ENCODE measurements at regions not wholly inside any gene's neighbourhood (a gene's known extent, or its start where the extent isn't known, plus 50 kb on each side); places are given as distances from the start of the nearest gene placed in this dataset.

- TF ChIP-seq, protein P1, sequence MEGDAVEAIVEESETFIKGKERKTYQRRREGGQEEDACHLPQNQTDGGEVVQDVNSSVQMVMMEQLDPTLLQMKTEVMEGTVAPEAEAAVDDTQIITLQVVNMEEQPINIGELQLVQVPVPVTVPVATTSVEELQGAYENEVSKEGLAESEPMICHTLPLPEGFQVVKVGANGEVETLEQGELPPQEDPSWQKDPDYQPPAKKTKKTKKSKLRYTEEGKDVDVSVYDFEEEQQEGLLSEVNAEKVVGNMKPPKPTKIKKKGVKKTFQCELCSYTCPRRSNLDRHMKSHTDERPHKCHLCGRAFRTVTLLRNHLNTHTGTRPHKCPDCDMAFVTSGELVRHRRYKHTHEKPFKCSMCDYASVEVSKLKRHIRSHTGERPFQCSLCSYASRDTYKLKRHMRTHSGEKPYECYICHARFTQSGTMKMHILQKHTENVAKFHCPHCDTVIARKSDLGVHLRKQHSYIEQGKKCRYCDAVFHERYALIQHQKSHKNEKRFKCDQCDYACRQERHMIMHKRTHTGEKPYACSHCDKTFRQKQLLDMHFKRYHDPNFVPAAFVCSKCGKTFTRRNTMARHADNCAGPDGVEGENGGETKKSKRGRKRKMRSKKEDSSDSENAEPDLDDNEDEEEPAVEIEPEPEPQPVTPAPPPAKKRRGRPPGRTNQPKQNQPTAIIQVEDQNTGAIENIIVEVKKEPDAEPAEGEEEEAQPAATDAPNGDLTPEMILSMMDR (IDR thresholded peaks at IDR 0.05; ENCODE audit: extremely low read depth in 1 of 2, insufficient read depth in 1 of 2, low read depth in 1 of 2, low read length in 2 of 2): no peak
- TF ChIP-seq GATA2 (IDR thresholded peaks at IDR 0.05; ENCODE audit: insufficient read depth, insufficient read length, low read depth, low read length): no peak
- no peak for TF ChIP-seq POLR2AphosphoS5 (IDR thresholded peaks at IDR 0.05; ENCODE audit: insufficient read depth, low read depth, low read length)
- no peak for TF ChIP-seq JUN (IDR thresholded peaks at IDR 0.05; ENCODE audit: borderline replicate concordance, insufficient read depth, insufficient read length, low read depth)
Measured at GRCh38 chr12:65574867-65575266, 249.4 kb upstream of the HMGA2 start.
